Nephron progenitor cell (in vitro differentiated cells): ENCODE measurements at regions not wholly inside any gene's neighbourhood (a gene's known extent, or its start where the extent isn't known, plus 50 kb on each side); places are given as distances from the start of the nearest gene placed in this dataset.

Experiments used
- DNase-seq: peaks from one replicate; pipeline ENCODE4 v3.0.0; 2021
- H3K27ac Mint-ChIP-seq: 2 replicates; pipeline ENCODE4 v1.8.0; 2021; ENCODE audit warnings: mild to moderate bottlenecking, moderate library complexity, mixed read lengths
- H3K27me3 Mint-ChIP-seq: 2 replicates; pipeline ENCODE4 v1.8.0; 2021; ENCODE audit warnings: mild to moderate bottlenecking, low read depth, mixed read lengths; ENCODE audit not compliant: poor library complexity
- H3K36me3 Mint-ChIP-seq: 2 replicates; pipeline ENCODE4 v1.8.0; 2021; ENCODE audit warnings: low read depth, mixed read lengths
- H3K4me1 Mint-ChIP-seq: 2 replicates; pipeline ENCODE4 v1.8.0; 2021; ENCODE audit warnings: mixed read lengths
- H3K4me3 Mint-ChIP-seq: 2 replicates; pipeline ENCODE4 v1.8.0; 2021; ENCODE audit warnings: mild to moderate bottlenecking, moderate library complexity, mixed read lengths
- H3K9me3 Mint-ChIP-seq: 2 replicates; pipeline ENCODE4 v1.8.0; 2021; ENCODE audit warnings: mild to moderate bottlenecking, moderate library complexity, mixed read lengths
- CTCF ChIP-seq: fragments of 200-600 bp; sonication (generic); IDR thresholded peaks from 2 replicates; pipeline ENCODE4 v1.5.0; 2021; ENCODE audit warnings: antibody characterized with exemption

GRCh38 chr10:123421461-123421860 is 244.7 kb upstream of the GPR26 start:
- TF ChIP-seq CTCF, result no peak
- H3K27me3 Mint-ChIP-seq, result peaks cover 21% of the 10 kb centered on the region
- H3K4me1 Mint-ChIP-seq, result peaks cover 7% of the 10 kb centered on the region
- no peaks in the 10 kb centered on the region for H3K9me3 Mint-ChIP-seq
- DNase-seq, result no peak
- H3K27ac Mint-ChIP-seq, result peak overlapping the region; percentile 72
- H3K4me3 Mint-ChIP-seq, result no peak overlapping the region
- H3K36me3 Mint-ChIP-seq, result no peaks in the 10 kb centered on the region

- H3K9me3 Mint-ChIP-seq, result no peaks in the 10 kb centered on the region
- TF ChIP-seq CTCF, result no peak
- H3K27me3 Mint-ChIP-seq, result peaks cover 18% of the 10 kb centered on the region
- H3K4me3 Mint-ChIP-seq, result no peak overlapping the region
- no peak for DNase-seq
- H3K36me3 Mint-ChIP-seq, result no peaks in the 10 kb centered on the region
- H3K4me1 Mint-ChIP-seq, result peaks cover 11% of the 10 kb centered on the region
- H3K27ac Mint-ChIP-seq, result no peak overlapping the region
These were observed 243.9 kb upstream of the GPR26 start for GRCh38 chr10:123422261-123422660.

GRCh38 chr10:123424537-123424936 is 241.6 kb upstream of the GPR26 start:
- Mint-ChIP-seq H3K4me3 (no peak overlapping the region), H3K27ac (no peak overlapping the region), H3K36me3 (no peaks in the 10 kb centered on the region), H3K4me1 (peaks cover 27% of the 10 kb centered on the region), H3K27me3 (peaks cover 20% of the 10 kb centered on the region), H3K9me3 (no peaks in the 10 kb centered on the region)
- no peak for DNase-seq
- TF ChIP-seq CTCF, result no peak

- H3K27me3 Mint-ChIP-seq, result peaks cover 24% of the 10 kb centered on the region
- H3K9me3 Mint-ChIP-seq, result no peaks in the 10 kb centered on the region
These were observed 240.5 kb upstream of the GPR26 start for GRCh38 chr10:123425680-123426079.

GRCh38 chr10:123427165-123427786 is 238.9 kb upstream of the GPR26 start:
- no peaks in the 10 kb centered on the region for H3K9me3 Mint-ChIP-seq
- H3K36me3 Mint-ChIP-seq, result no peaks in the 10 kb centered on the region
- H3K4me3 Mint-ChIP-seq, result no peak overlapping the region
- TF ChIP-seq CTCF, result no peak
- H3K4me1 Mint-ChIP-seq, result peaks cover 33% of the 10 kb centered on the region
- DNase-seq, result no peak
- no peak overlapping the region for H3K27ac Mint-ChIP-seq
- peaks cover 28% of the 10 kb centered on the region for H3K27me3 Mint-ChIP-seq

More at GRCh38 chr10:123425680-123426079, 240.5 kb upstream of the GPR26 start:
- Mint-ChIP-seq H3K4me1 (peaks cover 33% of the 10 kb centered on the region), H3K4me3 (no peak overlapping the region), H3K27ac (no peak overlapping the region), H3K36me3 (no peaks in the 10 kb centered on the region)
- TF ChIP-seq CTCF, result no peak
- no peak for DNase-seq

GRCh38 chr10:123428391-123428790 is 237.8 kb upstream of the GPR26 start:
- Mint-ChIP-seq H3K36me3 (no peaks in the 10 kb centered on the region), H3K4me3 (no peak overlapping the region), H3K27me3 (peaks cover 27% of the 10 kb centered on the region), H3K9me3 (no peaks in the 10 kb centered on the region), H3K27ac (no peak overlapping the region), H3K4me1 (peaks cover 33% of the 10 kb centered on the region)
- DNase-seq, result no peak
- TF ChIP-seq CTCF, result no peak
